ENCODE measurements at regions not wholly inside any gene's neighbourhood (a gene's known extent, or its start where the extent isn't known, plus 50 kb on each side); places are given as distances from the start of the nearest gene placed in this dataset.

- no peak for TF ChIP-seq ZNF384 (IDR thresholded peaks at IDR 0.05)
- TF ChIP-seq L3MBTL2 (conservative IDR thresholded peaks at IDR 0.05): no peak
- no peak for TF ChIP-seq FOXM1 (IDR thresholded peaks at IDR 0.05; ENCODE audit: borderline replicate concordance)
- TF ChIP-seq CTBP1 (IDR thresholded peaks at IDR 0.05; ENCODE audit: borderline replicate concordance): no peak
- TF ChIP-seq SP1 (IDR thresholded peaks at IDR 0.05): no peak
- TF ChIP-seq HDGF (IDR thresholded peaks at IDR 0.05; ENCODE audit: borderline replicate concordance): no peak
- TF ChIP-seq FOXK2 (IDR thresholded peaks at IDR 0.05): no peak
- TF ChIP-seq TARDBP (IDR thresholded peaks at IDR 0.05): no peak
- TF ChIP-seq ELF4 (IDR thresholded peaks at IDR 0.05): no peak
- TF ChIP-seq BHLHE40 (IDR thresholded peaks at IDR 0.05; ENCODE audit: borderline replicate concordance): no peak
- TF ChIP-seq ARNT (IDR thresholded peaks at IDR 0.05): no peak
- TF ChIP-seq SUZ12 (IDR thresholded peaks at IDR 0.05): no peak
- TF ChIP-seq, protein P1, sequence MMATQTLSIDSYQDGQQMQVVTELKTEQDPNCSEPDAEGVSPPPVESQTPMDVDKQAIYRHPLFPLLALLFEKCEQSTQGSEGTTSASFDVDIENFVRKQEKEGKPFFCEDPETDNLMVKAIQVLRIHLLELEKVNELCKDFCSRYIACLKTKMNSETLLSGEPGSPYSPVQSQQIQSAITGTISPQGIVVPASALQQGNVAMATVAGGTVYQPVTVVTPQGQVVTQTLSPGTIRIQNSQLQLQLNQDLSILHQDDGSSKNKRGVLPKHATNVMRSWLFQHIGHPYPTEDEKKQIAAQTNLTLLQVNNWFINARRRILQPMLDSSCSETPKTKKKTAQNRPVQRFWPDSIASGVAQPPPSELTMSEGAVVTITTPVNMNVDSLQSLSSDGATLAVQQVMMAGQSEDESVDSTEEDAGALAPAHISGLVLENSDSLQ (IDR thresholded peaks at IDR 0.05): no peak
- TF ChIP-seq FOXA1 (IDR thresholded peaks at IDR 0.05): no peak
Observed at GRCh38 chr4:131344761-131345160, 1804.3 kb upstream of the PCDH10 start.

All from HEK293T (cell line).